HFF-Myc (cell line): ENCODE measurements at regions not wholly inside any gene's neighbourhood (a gene's known extent, or its start where the extent isn't known, plus 50 kb on each side); places are given as distances from the start of the nearest gene placed in this dataset.

Experiments
- DNase-seq: peaks from one replicate; pipeline ENCODE4 v3.0.0-alpha.2; 2011; ENCODE audit warnings: low read depth; ENCODE audit errors: extremely low read depth
- H3K4me3 ChIP-seq: replicated peaks from 2 replicates; pipeline ENCODE4 v1.5.1; 2011; ENCODE audit warnings: low read depth, mild to moderate bottlenecking, control low read depth, low read length
- TF ChIP-seq, protein P1 (sequence below): IDR thresholded peaks from 2 replicates; pipeline ENCODE4 v1.5.1; 2012; ENCODE audit warnings: mild to moderate bottlenecking, low read depth, low read length, control low read depth; ENCODE audit errors: missing control alignments

DNA sequence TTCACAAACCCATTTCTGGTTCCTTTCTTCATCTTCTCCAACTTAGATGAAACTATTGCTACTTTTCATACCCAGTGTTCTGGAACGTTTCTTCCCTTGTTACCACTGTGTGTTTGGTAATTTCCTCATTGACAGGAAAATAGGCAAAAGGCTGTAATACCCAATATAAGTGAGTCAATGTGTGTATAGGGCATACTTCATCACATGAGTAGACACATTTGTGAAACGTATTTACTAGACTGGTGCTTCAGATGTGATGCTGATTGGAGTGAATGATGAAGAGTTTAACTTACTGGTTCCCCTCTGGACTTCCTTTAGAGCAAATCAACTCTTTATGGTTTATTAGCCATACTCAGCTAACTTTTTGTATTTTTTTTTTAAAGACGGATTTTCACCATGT lies 195.1 kb upstream of the ATP6AP2 start:
- TF ChIP-seq, protein P1, sequence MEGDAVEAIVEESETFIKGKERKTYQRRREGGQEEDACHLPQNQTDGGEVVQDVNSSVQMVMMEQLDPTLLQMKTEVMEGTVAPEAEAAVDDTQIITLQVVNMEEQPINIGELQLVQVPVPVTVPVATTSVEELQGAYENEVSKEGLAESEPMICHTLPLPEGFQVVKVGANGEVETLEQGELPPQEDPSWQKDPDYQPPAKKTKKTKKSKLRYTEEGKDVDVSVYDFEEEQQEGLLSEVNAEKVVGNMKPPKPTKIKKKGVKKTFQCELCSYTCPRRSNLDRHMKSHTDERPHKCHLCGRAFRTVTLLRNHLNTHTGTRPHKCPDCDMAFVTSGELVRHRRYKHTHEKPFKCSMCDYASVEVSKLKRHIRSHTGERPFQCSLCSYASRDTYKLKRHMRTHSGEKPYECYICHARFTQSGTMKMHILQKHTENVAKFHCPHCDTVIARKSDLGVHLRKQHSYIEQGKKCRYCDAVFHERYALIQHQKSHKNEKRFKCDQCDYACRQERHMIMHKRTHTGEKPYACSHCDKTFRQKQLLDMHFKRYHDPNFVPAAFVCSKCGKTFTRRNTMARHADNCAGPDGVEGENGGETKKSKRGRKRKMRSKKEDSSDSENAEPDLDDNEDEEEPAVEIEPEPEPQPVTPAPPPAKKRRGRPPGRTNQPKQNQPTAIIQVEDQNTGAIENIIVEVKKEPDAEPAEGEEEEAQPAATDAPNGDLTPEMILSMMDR = no peak
- no peak overlapping the region for H3K4me3 ChIP-seq
- no peak for DNase-seq

DNA sequence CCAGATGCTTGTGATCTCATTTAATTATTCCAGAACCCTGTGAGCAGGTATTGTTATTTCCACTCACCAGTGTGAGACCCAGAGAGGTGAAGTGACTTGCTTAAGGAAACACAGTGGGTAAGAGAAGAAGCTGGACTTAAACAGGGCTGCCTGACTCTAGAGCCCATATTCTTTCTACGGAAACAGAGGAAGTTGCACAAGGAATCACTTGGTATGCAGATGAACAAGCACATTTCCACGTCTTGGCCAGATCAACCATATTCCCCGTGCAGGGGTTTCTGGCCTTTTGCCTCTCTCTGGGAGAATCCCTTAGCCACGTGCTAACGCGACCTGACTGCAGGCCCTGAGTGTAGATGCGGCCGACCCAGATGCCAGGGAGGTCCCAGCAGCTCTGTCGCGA lies 195.5 kb upstream of the ATP6AP2 start:
- TF ChIP-seq, protein P1 = no peak
- no peak overlapping the region for H3K4me3 ChIP-seq
- no peak for DNase-seq

DNA sequence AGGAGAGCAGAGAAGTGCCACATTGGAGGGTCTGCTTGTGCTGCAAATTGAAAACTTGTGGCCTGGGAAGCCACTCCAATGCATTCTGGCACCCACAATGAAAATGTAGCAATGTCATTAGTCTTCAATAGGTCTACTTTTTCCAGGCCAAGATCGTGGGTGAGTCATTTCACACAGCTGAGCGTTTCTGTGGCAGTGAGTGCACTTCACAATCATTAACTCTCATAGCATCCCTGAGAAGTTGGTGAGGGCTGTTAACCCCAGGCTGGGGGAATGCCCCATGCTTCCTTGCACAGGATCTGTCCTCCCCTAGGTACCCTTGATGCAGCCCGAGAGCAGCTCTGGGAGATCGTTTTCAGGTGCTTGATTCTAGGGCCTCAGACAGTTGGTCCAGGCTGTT lies 196.8 kb upstream of the ATP6AP2 start:
- no peak overlapping the region for H3K4me3 ChIP-seq
- DNase-seq = no peak
- TF ChIP-seq, protein P1 = no peak

DNA sequence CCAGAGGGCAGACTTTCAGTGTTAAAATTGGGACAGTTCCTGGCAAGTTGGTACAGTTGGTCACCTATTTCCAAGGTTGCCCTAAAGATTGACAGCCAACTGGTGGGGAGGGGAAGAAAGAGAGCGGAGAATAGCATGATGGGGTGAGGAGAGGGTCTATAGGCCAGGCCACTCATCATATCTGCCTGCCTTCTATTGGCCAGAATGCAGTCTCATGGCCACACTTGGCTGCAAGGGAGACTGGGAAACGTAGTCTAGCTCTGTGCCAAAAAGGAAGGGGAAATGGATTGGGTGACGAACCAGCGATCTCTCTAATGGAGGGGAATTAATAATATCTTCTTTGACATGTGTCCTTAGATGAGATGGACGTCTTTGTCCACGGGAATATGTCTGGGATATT lies 197.4 kb upstream of the ATP6AP2 start:
- H3K4me3 ChIP-seq = no peak overlapping the region
- no peak for DNase-seq
- TF ChIP-seq, protein P1 = no peak

DNA sequence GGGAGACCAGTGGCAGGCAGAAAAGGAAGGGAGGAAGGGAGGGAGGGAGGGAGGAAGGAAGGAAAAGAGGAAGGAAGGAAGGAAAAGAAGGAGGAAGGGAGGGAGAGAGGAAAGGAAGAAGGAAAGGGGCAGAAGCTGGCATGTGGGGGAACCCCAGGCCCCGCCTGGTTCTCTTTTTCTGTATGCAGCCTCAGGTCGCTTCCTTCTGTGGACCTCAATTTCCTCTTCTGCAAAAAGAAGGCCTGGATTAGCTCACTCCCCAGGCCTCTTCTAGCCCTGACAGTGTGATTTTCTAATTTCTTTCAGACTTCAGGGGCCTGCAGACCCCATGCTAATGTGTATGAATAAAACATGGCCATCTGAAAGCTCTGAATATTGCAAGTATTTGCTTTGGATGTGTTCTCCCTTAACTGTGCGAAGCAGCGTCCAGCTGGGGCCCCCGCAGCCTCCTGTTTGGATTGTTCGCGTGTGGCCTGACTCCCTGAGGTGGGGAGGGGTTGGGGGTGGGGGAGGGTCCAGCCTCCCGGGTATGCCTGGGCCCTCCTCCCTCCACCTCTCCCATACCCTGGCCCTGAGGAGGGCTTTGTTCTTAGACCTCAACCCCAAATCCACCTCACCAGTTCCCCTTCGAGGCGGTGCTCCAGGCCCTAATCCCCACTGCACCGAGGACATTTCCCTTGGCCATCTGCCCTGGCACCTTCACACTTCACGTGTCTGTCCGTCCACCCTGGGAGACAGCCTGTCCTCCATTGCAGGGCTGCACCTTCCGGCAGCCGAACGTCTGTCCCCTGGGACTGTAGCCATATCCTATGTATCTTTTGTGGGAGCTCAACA lies 199.9 kb upstream of the ATP6AP2 start:
- DNase-seq = no peak
- TF ChIP-seq, protein P1 = no peak
- H3K4me3 ChIP-seq = no peak overlapping the region

DNA sequence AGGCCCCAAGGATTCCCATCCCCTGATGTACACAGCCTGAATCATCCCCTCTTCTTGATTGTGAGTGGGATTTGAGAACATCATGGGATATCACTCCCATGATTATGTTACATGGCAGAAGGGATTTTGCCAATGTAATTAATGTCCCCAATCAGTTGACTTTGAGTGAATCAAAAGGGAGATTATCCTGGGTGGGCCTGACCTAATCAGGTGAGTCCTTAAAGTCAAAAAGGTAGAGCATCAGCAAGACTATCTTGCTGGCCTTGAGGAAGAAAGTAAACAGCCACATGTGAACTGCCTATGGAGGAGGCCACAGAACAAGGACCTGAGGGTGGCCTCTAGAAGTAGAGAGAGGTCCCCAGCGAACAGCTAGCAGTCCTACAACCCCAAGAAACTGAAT lies 203.1 kb upstream of the ATP6AP2 start:
- H3K4me3 ChIP-seq = no peak overlapping the region
- DNase-seq = no peak
- TF ChIP-seq, protein P1 = no peak
